Fibroblast of lung (primary cell): ENCODE measurements at regions not wholly inside any gene's neighbourhood (a gene's known extent, or its start where the extent isn't known, plus 50 kb on each side); places are given as distances from the start of the nearest gene placed in this dataset.

ENCODE experiments used
- DNase-seq, 2 donors: peaks; one replicate each; pipeline versions ENCODE4 v3.0.0 to v3.0.0-alpha.2; 2010; ENCODE audit warnings: low read depth in 2 of 2
- H2AFZ ChIP-seq: 2 replicates; pipeline ENCODE4 v1.5.1; 2012; ENCODE audit warnings: low read length, control low read depth, inconsistent platforms
- H3K27ac ChIP-seq: 2 replicates; pipeline ENCODE4 v1.5.1; 2011; ENCODE audit warnings: low read length, control low read depth; ENCODE audit not compliant: insufficient read depth
- H3K27me3 ChIP-seq: 2 replicates; pipeline ENCODE4 v1.5.1; 2011; ENCODE audit warnings: mild to moderate bottlenecking, low read length; ENCODE audit not compliant: control insufficient read depth, insufficient read depth
- H3K36me3 ChIP-seq: 2 replicates; pipeline ENCODE4 v1.5.1; 2011; ENCODE audit warnings: low read length; ENCODE audit not compliant: control insufficient read depth, insufficient read depth
- H3K4me1 ChIP-seq: 2 replicates; pipeline ENCODE4 v1.5.1; 2011; ENCODE audit warnings: low read length; ENCODE audit not compliant: control insufficient read depth, insufficient read depth; ENCODE audit errors: extremely low read depth
- H3K4me2 ChIP-seq: 2 replicates; pipeline ENCODE4 v1.5.1; 2011; ENCODE audit warnings: low read length, control low read depth; ENCODE audit not compliant: insufficient read depth; ENCODE audit errors: extremely low read depth
- H3K4me3 ChIP-seq, 4 experiments: fragments of 200-600 bp in 1 of 4; sonication (generic) in 1 of 4; replicated peaks in 1 of 4; 2 replicates each; pipeline ENCODE4 v1.5.1; 2011 to 2016; ENCODE audit warnings: low read length in 4 of 4, low read depth in 3 of 4, mild to moderate bottlenecking in 3 of 4, control low read depth in 2 of 4, inconsistent platforms in 1 of 4, mixed read lengths in 1 of 4; ENCODE audit not compliant: insufficient read depth in 1 of 4; ENCODE audit errors: control extremely low read depth in 1 of 4
- H3K79me2 ChIP-seq: 2 replicates; pipeline ENCODE4 v1.5.1; 2012; ENCODE audit warnings: mild to moderate bottlenecking, low read length, inconsistent platforms; ENCODE audit not compliant: control insufficient read depth, insufficient read depth
- H3K9ac ChIP-seq: 2 replicates; pipeline ENCODE4 v1.5.1; 2011; ENCODE audit warnings: mild to moderate bottlenecking, low read length, control low read depth; ENCODE audit not compliant: insufficient read depth
- H3K9me3 ChIP-seq: 2 replicates; pipeline ENCODE4 v1.5.1; 2012; ENCODE audit warnings: low read depth, low read length; ENCODE audit not compliant: control insufficient read depth, insufficient read depth
- H4K20me1 ChIP-seq: 2 replicates; pipeline ENCODE4 v1.5.1; 2011; ENCODE audit warnings: low read length; ENCODE audit not compliant: control insufficient read depth, insufficient read depth; ENCODE audit errors: extremely low read depth
- EZH2 ChIP-seq: IDR thresholded peaks from 2 replicates; pipeline ENCODE4 v1.5.1; 2012; ENCODE audit warnings: low read length, control low read depth, mild to moderate bottlenecking; ENCODE audit errors: missing control alignments
- TF ChIP-seq, protein P1 (sequence below), 2 donors: IDR thresholded peaks in 1 of 2; conservative IDR thresholded peaks in 1 of 2; 1 replicate in 1 of 2; 2 replicates in 1 of 2; pipeline ENCODE4 v1.5.1; 2011 to 2012; ENCODE audit warnings: low read length in 2 of 2, control low read depth in 1 of 2, inconsistent platforms in 1 of 2, low read depth in 1 of 2, mild to moderate bottlenecking in 1 of 2

DNA sequence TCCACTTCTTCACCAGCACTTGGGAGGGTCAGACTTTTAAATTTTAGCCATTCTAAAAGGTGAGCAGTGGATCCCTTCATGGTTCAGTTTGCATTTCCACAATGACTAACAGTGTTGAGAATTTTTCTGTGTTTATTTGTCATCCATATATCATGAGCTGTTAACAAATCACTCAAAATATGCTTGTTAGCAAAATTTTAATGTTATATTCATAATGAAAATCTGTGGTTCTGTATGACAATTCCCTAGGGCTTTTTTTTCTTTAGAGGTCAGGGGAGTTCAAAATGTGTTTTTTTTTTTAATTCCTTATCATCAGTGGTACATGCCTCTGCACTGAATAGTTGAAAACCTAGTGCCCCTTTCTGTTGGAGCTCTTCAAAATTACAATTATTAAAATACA, 682.2 kb upstream of the ADGRL2 start:
- Histone ChIP-seq H4K20me1 (no peaks in the 10 kb centered on the region), H3K36me3 (no peaks in the 10 kb centered on the region), H3K4me3 (no peak overlapping the region), H3K4me1 (no peaks in the 10 kb centered on the region), H3K27me3 (no peaks in the 10 kb centered on the region), H3K9ac (no peak overlapping the region), H3K79me2 (no peaks in the 10 kb centered on the region), H3K4me2 (no peak overlapping the region), H3K27ac (no peak overlapping the region), H2AFZ (no peak overlapping the region), H3K9me3 (no peaks in the 10 kb centered on the region)
- TF ChIP-seq, protein P1, sequence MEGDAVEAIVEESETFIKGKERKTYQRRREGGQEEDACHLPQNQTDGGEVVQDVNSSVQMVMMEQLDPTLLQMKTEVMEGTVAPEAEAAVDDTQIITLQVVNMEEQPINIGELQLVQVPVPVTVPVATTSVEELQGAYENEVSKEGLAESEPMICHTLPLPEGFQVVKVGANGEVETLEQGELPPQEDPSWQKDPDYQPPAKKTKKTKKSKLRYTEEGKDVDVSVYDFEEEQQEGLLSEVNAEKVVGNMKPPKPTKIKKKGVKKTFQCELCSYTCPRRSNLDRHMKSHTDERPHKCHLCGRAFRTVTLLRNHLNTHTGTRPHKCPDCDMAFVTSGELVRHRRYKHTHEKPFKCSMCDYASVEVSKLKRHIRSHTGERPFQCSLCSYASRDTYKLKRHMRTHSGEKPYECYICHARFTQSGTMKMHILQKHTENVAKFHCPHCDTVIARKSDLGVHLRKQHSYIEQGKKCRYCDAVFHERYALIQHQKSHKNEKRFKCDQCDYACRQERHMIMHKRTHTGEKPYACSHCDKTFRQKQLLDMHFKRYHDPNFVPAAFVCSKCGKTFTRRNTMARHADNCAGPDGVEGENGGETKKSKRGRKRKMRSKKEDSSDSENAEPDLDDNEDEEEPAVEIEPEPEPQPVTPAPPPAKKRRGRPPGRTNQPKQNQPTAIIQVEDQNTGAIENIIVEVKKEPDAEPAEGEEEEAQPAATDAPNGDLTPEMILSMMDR (conservative IDR thresholded peaks at IDR 0.05 in 1 of 2, IDR thresholded peaks at IDR 0.05 in 1 of 2; ENCODE audit: low read depth in 1 of 2, low read length in 2 of 2): no peak
- TF ChIP-seq EZH2: no peak
- DNase-seq: peak; percentile 28 to 40

- no peaks in the 10 kb centered on the region for H3K4me1 ChIP-seq
- H3K27me3 ChIP-seq: no peaks in the 10 kb centered on the region
- no peak overlapping the region for H3K4me2 ChIP-seq
- H3K9ac ChIP-seq: no peak overlapping the region
- no peak overlapping the region for H3K4me3 ChIP-seq
- H2AFZ ChIP-seq: no peak overlapping the region
- no peaks in the 10 kb centered on the region for H3K36me3 ChIP-seq
- H4K20me1 ChIP-seq: no peaks in the 10 kb centered on the region
- H3K9me3 ChIP-seq: no peaks in the 10 kb centered on the region
- no peak overlapping the region for H3K27ac ChIP-seq
- no peaks in the 10 kb centered on the region for H3K79me2 ChIP-seq
- DNase-seq: no peak
- TF ChIP-seq, protein P1 (conservative IDR thresholded peaks at IDR 0.05 in 1 of 2, IDR thresholded peaks at IDR 0.05 in 1 of 2; ENCODE audit: low read depth in 1 of 2, low read length in 2 of 2): no peak
- no peak for TF ChIP-seq EZH2
Measured at GRCh38 chr1:81115422-81115821, 685.3 kb upstream of the ADGRL2 start.

DNA sequence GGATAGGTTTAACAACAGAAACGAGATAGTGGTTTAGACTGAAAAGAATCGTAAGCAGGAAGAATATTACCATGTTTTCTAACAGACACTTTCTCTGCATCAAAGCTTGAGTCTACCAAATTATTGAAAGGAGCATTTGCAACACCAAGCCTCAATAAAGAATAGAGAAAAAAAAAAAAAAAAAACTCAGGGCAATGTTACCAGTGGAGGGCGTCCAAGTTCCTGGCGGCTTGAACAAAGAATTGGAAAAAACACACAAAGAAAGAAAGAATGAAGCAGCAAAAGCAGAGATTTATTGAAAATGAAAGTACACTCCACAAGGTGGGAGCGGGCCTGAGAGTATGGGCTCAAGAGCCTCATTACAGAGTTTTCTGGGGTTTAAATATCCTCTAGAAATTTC, 686.5 kb upstream of the ADGRL2 start:
- Histone ChIP-seq H3K4me3 (no peak overlapping the region), H3K36me3 (no peaks in the 10 kb centered on the region), H3K27ac (no peak overlapping the region), H3K9me3 (no peaks in the 10 kb centered on the region), H3K4me1 (no peaks in the 10 kb centered on the region), H3K9ac (no peak overlapping the region), H3K79me2 (no peaks in the 10 kb centered on the region), H3K27me3 (no peaks in the 10 kb centered on the region), H2AFZ (no peak overlapping the region), H3K4me2 (no peak overlapping the region), H4K20me1 (no peaks in the 10 kb centered on the region)
- TF ChIP-seq, protein P1 (conservative IDR thresholded peaks at IDR 0.05 in 1 of 2, IDR thresholded peaks at IDR 0.05 in 1 of 2; ENCODE audit: low read depth in 1 of 2, low read length in 2 of 2): no peak
- TF ChIP-seq EZH2: no peak
- DNase-seq: no peak
